ENCODE measurements at regions not wholly inside any gene's neighbourhood (a gene's known extent, or its start where the extent isn't known, plus 50 kb on each side); places are given as distances from the start of the nearest gene placed in this dataset.

GRCh38 chrX:124641737-124642491 lies 295.6 kb downstream of the SH2D1A start:
- DNase-seq (ENCODE audit: low spot score): no peak
- H3K27me3 ChIP-seq (ENCODE audit: control insufficient read depth in 4 of 4, insufficient read depth in 4 of 4, low read length in 3 of 4): no peaks in the 10 kb centered on the region
- H3K4me1 ChIP-seq (ENCODE audit: control insufficient read depth in 4 of 4, insufficient read depth in 4 of 4, low read length in 3 of 4): no peaks in the 10 kb centered on the region
- no peak overlapping the region for H3K27ac ChIP-seq (ENCODE audit: low read depth in 1 of 2, low read length in 2 of 2)
- TF ChIP-seq HNF4A (conservative IDR thresholded peaks at IDR 0.05) (no peak), SP1 (IDR thresholded peaks at IDR 0.05) (no peak), JUND (IDR thresholded peaks at IDR 0.05) (no peak), GABPA (IDR thresholded peaks at IDR 0.05 in 1 of 2, conservative IDR thresholded peaks at IDR 0.05 in 1 of 2) (no peak), YY1 (IDR thresholded peaks at IDR 0.05) (no peak), MAX (IDR thresholded peaks at IDR 0.05) (no peak), RAD21 (IDR thresholded peaks at IDR 0.05) (no peak), ZBTB33 (IDR thresholded peaks at IDR 0.05) (no peak), REST (IDR thresholded peaks at IDR 0.05) (no peak), RXRA (IDR thresholded peaks at IDR 0.05) (no peak)
- H3K4me3 ChIP-seq (ENCODE audit: low read depth in 1 of 3, low read length in 3 of 3): no peak overlapping the region
- whole genome bisulfite sequencing: 80% methylated on average over 5 of the region's 5 CpGs
- H3K9me3 ChIP-seq (ENCODE audit: control insufficient read depth in 4 of 4, low read length in 3 of 4): no peaks in the 10 kb centered on the region
- peaks cover 0 to 2% (median under 1%) of the 10 kb centered on the region in 4 donors for H3K36me3 ChIP-seq (ENCODE audit: control insufficient read depth in 4 of 4, insufficient read depth in 3 of 4, low read depth in 1 of 4, low read length in 3 of 4)
- no peak overlapping the region for H3K9ac ChIP-seq (ENCODE audit: low read depth in 1 of 2, low read length in 2 of 2)

GRCh38 chrX:124646403-124646802 lies 300.0 kb downstream of the SH2D1A start:
- TF ChIP-seq YY1 (IDR thresholded peaks at IDR 0.05) (no peak), SP1 (IDR thresholded peaks at IDR 0.05) (no peak), EGR1 (IDR thresholded peaks at IDR 0.05; ENCODE audit: low read depth in 2 of 2) (no peak), TAF1 (conservative IDR thresholded peaks at IDR 0.05) (no peak), REST (IDR thresholded peaks at IDR 0.05) (no peak), JUND (IDR thresholded peaks at IDR 0.05) (no peak), FOXA2 (IDR thresholded peaks at IDR 0.05) (no peak), ATF3 (IDR thresholded peaks at IDR 0.05) (no peak), HNF4G (IDR thresholded peaks at IDR 0.05) (no peak), NR2F2 (IDR thresholded peaks at IDR 0.05) (no peak), RXRA (IDR thresholded peaks at IDR 0.05) (no peak), GABPA (IDR thresholded peaks at IDR 0.05 in 1 of 2, conservative IDR thresholded peaks at IDR 0.05 in 1 of 2) (no peak), FOXA1 (IDR thresholded peaks at IDR 0.05) (no peak), HNF4A (conservative IDR thresholded peaks at IDR 0.05) (no peak), MAX (IDR thresholded peaks at IDR 0.05) (no peak)
- no peak overlapping the region for H3K4me3 ChIP-seq (ENCODE audit: low read depth in 1 of 3, low read length in 3 of 3)
- WGBS: 87% methylated on average over 1 of the region's 1 CpG

More at GRCh38 chrX:124646403-124646802, 300.0 kb downstream of the SH2D1A start:
- Histone ChIP-seq H3K27ac (ENCODE audit: low read depth in 1 of 2, low read length in 2 of 2) (no peak overlapping the region), H3K9me3 (ENCODE audit: control insufficient read depth in 4 of 4, low read length in 3 of 4) (no peaks in the 10 kb centered on the region), H3K27me3 (ENCODE audit: control insufficient read depth in 4 of 4, insufficient read depth in 4 of 4, low read length in 3 of 4) (no peaks in the 10 kb centered on the region), H3K36me3 (ENCODE audit: control insufficient read depth in 4 of 4, insufficient read depth in 3 of 4, low read depth in 1 of 4, low read length in 3 of 4) (peaks cover 0 to 2% (median 0%) of the 10 kb centered on the region in 4 donors), H3K9ac (ENCODE audit: low read depth in 1 of 2, low read length in 2 of 2) (no peak overlapping the region), H3K4me1 (ENCODE audit: control insufficient read depth in 4 of 4, insufficient read depth in 4 of 4, low read length in 3 of 4) (no peaks in the 10 kb centered on the region)
- DNase-seq (ENCODE audit: low spot score): no peak
